Activated gamma-delta T cell (primary cell): ENCODE measurements at regions not wholly inside any gene's neighbourhood (a gene's known extent, or its start where the extent isn't known, plus 50 kb on each side); places are given as distances from the start of the nearest gene placed in this dataset.
"Not testable (repeated sequence)": the region's sequence is repeated elsewhere in the genome, so short reads cannot be mapped to it uniquely, and the experiment has no call there.

ENCODE experiments used
- DNase-seq: peaks from one replicate; lab custom pipeline; 2025; lab: John Stamatoyannopoulos, UW

DNA sequence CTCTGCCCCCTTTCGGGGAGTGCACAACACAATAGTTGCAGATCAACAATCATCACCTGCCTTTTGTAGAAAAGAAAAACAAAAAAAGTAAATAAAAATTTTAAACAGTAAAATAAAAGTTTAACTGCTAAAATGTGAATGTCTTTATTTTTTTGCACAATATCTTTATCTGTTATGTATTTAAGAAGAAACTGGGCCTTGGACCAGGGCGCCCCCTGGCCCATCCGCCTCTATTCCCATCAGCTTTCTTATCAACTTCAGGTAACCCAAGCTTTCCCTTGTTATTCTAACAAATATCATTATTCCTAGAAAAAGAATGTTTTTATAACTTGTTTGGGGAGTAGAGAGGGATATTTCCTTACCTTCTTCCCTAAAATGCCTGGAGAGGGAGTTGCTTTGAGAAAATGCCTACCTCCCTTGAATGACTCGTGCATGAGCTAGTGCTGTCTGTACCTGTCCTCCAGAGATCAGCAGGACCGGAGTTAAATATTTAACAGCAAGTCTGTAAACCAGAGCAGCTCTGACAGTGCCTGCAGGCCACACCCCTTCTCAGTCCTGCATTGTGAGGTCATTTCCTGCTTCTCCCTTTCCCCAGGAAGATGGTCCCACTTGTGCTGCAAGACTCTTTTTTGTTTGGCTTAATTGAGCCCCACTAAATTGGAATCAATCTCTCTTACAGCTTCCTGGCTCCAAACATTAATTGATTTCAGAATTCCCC is 192.8 kb upstream of the RGS6 start:
- no peak for DNase-seq

DNA sequence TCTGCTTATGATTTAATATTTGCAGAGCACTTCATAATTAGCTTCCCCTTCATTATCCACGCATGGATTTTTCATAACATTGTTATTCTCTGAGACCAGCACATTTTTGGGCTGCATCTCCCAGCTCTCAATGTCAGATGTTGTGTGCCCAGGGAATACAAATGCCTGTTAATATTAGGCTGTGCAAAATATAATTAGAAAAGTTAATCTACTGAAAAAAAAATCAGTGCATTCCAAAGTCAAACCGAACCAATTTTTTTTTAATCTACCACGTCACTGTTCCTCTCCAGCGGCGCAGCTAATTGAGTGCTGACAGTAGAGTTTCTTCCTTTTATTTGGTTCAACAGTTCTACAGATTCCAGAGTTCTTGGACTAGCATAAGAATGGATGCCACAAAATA is 191.0 kb upstream of the RGS6 start:
- DNase-seq, result no peak

DNA sequence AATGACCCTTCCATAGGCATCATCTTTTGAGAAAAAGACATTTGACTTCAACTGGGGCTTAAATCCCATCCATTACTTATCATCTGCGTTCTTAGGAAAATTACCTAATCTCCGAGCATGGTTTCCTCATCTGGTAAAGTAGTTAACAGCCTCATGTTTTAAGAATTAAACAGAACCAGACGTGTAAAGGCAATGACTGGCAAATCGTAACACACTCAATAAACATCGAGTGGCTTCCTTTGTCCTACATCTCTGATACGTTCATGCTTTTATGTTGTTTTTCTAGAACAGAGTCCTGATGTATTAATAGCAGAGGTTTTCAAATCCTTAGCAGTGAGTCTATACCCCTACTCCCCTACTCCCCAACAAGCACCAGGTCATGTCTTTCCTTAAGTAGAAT is 189.7 kb upstream of the RGS6 start:
- no peak for DNase-seq

DNA sequence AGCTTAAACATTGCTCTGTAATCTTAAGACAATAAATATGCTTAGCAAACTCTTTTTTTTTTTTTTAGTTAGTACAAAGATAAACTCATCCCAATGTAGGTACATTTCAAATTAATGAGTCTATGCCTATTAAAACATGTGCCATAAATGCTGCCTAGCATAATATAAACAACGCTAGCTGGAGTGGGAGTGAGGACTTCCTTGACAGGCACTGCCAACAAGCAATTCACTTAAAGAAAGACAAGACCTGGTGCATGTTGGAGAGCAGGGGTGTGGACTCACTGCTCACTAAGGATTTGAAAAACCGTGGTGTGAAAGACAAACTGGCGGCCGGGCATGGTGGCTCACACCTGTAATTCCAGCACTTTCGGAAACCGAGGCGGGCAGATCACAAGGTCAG is 187.2 kb upstream of the RGS6 start:
- DNase-seq, result no peak

- DNase-seq, result no peak
Measured at GRCh38 chr14:71748196-71748595, 184.0 kb upstream of the RGS6 start.

GRCh38 chr14:71749613-71750238 is 182.5 kb upstream of the RGS6 start:
- DNase-seq, result no peak

GRCh38 chr14:71751264-71751663 is 181.0 kb upstream of the RGS6 start:
- DNase-seq, result no peak

DNA sequence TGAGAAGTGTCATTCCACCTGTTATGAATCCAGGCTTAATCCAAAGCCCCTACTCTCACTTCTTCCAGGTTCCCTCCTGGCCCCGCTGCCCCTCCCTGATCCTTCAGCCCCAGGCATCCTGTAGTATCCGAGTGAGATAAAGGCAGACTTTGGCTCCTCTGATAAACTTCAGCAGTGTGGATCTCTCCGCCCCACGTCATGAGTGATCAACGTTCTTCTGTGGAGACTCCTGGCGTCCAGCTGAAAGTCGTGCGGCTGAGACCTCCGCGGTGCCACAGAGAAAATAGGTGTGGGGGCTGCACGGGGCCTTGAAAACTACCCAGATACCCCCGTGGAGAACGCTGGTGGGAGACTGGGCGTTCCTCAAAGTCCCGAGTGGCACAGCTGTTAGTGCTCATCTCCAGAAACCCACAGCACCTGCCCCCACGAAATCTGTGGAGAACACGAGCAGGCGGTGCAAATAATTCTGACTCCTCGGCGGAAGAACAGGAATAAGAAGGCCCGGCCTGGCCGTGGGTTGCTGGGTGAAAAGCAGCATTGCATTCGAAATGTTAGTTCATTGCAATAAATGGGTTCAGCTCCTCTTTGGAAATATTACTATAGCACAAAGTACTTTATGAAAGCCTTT is 180.0 kb upstream of the RGS6 start:
- DNase-seq, result no peak

- DNase-seq, result peak; percentile 23
Measured at GRCh38 chr14:71753126-71753830, 179.0 kb upstream of the RGS6 start.

GRCh38 chr14:71753976-71754375 is 178.3 kb upstream of the RGS6 start:
- no peak for DNase-seq

- no peak for DNase-seq
Measured at GRCh38 chr14:71754422-71755095, 177.7 kb upstream of the RGS6 start.

GRCh38 chr14:71758229-71758951 is 173.8 kb upstream of the RGS6 start:
- no peak for DNase-seq

DNA sequence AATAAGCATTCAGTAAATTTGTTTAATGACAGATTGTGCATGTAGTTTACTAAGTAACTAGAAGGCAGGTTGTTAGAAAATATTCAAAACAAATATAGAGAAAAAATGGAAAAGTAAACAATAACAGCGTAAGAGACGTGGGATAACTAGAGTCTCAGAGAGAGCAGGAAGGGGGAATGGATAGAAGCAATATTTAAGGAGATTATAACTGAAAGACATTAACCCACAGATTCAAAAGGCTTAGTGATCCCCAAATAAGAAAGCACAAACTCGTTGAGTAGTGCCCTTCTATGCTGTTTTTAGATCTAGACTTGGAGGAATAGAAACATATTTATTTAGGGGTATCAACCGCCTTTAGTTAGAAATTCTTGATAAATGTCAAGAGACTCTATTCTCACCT is 169.7 kb upstream of the RGS6 start:
- DNase-seq, result no peak

GRCh38 chr14:71764701-71765382 is 167.4 kb upstream of the RGS6 start:
- no peak for DNase-seq

DNA sequence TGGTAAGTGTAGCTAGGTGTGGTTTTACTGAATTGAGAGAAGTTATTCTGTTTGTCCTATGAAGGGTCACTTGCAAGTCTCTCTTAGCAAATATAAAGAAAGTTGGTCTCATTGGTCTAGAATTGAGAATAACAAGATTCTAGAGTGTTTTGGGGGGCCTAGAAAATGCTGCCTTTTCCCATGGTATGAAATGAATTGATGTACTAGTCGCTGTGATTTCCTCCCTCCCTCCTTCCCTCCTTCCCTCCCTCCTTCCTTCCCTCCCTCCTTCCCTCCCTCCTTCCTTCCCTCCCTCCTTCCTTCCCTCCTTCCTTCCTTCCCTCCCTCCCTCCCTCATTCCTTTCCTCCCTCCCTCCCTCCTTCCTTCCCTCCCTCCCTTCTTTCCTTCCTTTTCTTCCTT is 166.7 kb upstream of the RGS6 start:
- no peak for DNase-seq

- DNase-seq, result no peak
Measured at GRCh38 chr14:71770431-71770830, 161.8 kb upstream of the RGS6 start.

DNA sequence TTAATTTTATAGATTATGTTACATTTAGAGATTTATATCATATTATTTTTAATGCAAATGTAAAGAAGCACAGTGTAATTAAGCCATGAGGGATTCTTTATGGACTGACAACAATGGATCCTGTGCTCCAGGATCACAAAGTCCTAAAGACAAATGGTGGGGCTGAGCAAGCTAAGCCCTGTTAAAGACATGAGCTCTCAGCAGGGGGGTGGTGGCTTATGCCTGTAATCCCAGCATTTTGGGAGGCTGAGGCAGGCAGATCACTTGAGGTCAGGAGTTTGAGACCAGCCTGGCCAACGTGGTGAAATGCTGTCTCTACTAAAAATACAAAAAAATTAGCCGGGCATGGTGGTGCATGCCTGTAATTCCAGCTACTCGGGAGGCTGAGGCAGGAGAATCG is 160.8 kb upstream of the RGS6 start:
- DNase-seq, result not testable (repeated sequence)

DNA sequence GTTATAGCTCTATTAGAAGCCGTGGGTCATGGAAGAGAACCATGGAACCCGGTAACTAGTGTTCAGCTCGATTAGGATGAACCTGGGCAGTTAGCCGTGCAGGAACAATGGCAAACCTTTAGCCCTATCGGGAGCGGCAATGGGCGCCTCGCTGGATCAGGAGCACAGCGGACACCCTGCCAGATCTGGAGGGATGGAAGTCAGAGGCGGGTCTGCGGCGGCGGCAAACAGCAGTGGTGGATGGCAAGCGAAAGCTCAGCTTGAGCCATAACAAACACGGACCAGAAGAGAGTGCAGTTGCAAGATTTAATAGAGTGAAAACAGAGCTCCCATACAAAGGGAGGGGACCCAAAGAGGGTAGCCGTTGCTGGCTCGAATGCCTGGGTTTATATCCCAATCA is 160.2 kb upstream of the RGS6 start:
- DNase-seq, result not testable (repeated sequence)

- DNase-seq, result no peak
Measured at GRCh38 chr14:71773898-71774481, 158.2 kb upstream of the RGS6 start.
